SK-N-SH (cell line): ENCODE measurements at regions not wholly inside any gene's neighbourhood (a gene's known extent, or its start where the extent isn't known, plus 50 kb on each side); places are given as distances from the start of the nearest gene placed in this dataset.

Source experiments
- CTCF ChIA-PET: fragments of 300-600, 350-600 bp; formaldehyde crosslinking; extraction: SDS; loops from one replicate; lab custom pipeline; 2021; lab: Yijun Ruan, JAX
- POLR2A ChIA-PET: fragments of 350-600 bp; sonication (Branson Sonifier 250); formaldehyde crosslinking; extraction: SDS; loops from one replicate; lab custom pipeline; 2020; ENCODE audit warnings: antibody characterized with exemption, inconsistent platforms; lab: Yijun Ruan, JAX
- DNase-seq: peaks from one replicate; pipeline ENCODE4 v3.0.0; 2012
- H2AFZ ChIP-seq: fragments of 200-600 bp; sonication (generic); 2 replicates; pipeline ENCODE4 v1.8.1; 2016; ENCODE audit warnings: antibody characterized with exemption, mild to moderate bottlenecking, low read depth
- H3F3A ChIP-seq: fragments of 200-600 bp; sonication (generic); replicated peaks from 2 replicates; pipeline ENCODE3; 2016; ENCODE audit warnings: antibody characterized with exemption, mild to moderate bottlenecking; ENCODE audit not compliant: insufficient read depth
- H3K27ac ChIP-seq, 2 experiments: fragments of 200-500 bp in 1 of 2; fragments of 200-600 bp in 1 of 2; sonication (Bioruptor generic) in 1 of 2; sonication (generic), shearing (Covaris generic) in 1 of 2; 2 replicates each; pipeline versions ENCODE4 v1.5.1 to v1.6.1; 2014 to 2016; ENCODE audit warnings: low read depth in 2 of 2, inconsistent platforms in 1 of 2, low read length in 1 of 2, mild to moderate bottlenecking in 1 of 2, mixed read lengths in 1 of 2
- H3K27me3 ChIP-seq: fragments of 200-600 bp; sonication (generic), shearing (Covaris generic); 2 replicates; pipeline ENCODE4 v1.6.1; 2016; ENCODE audit warnings: mixed run types; ENCODE audit not compliant: insufficient read depth
- H3K36me3 ChIP-seq, 2 experiments: fragments of 200-500 bp in 1 of 2; fragments of 200-600 bp in 1 of 2; sonication (Bioruptor generic) in 1 of 2; sonication (generic) in 1 of 2; replicated peaks in 1 of 2; 2 replicates each; pipeline versions ENCODE3 to v1.5.1; 2014 to 2016; ENCODE audit warnings: low read length in 1 of 2, mild to moderate bottlenecking in 1 of 2; ENCODE audit not compliant: insufficient read depth in 2 of 2, control insufficient read depth in 1 of 2
- H3K4me1 ChIP-seq, 2 experiments: fragments of 200-500 bp in 1 of 2; fragments of 200-600 bp in 1 of 2; sonication (Bioruptor generic) in 1 of 2; sonication (generic), shearing (Covaris generic) in 1 of 2; 2 replicates each; pipeline versions ENCODE4 v1.5.1 to v1.6.1; 2014 to 2016; ENCODE audit warnings: low read depth in 1 of 2, low read length in 1 of 2, mixed run types in 1 of 2; ENCODE audit not compliant: insufficient read depth in 2 of 2, control insufficient read depth in 1 of 2
- H3K4me2 ChIP-seq: fragments of 200-600 bp; sonication (generic), shearing (Covaris generic); 2 replicates; pipeline ENCODE4 v1.6.1; 2017; ENCODE audit warnings: mixed run types
- H3K4me3 ChIP-seq, 2 experiments: fragments of 200-500 bp in 1 of 2; fragments of 200-600 bp in 1 of 2; sonication (Bioruptor generic) in 1 of 2; sonication (generic), shearing (Covaris generic) in 1 of 2; 2 replicates each; pipeline versions ENCODE4 v1.5.1 to v1.8.1; 2014 to 2016; ENCODE audit warnings: low read depth in 2 of 2, inconsistent platforms in 1 of 2, low read length in 1 of 2, mild to moderate bottlenecking in 1 of 2, mixed read lengths in 1 of 2, moderate library complexity in 1 of 2
- H3K79me2 ChIP-seq: fragments of 200-600 bp; sonication (generic); 2 replicates; pipeline ENCODE4 v1.8.1; 2017; ENCODE audit warnings: mild to moderate bottlenecking; ENCODE audit not compliant: insufficient read depth
- H3K9ac ChIP-seq: fragments of 200-600 bp; sonication (generic); 2 replicates; pipeline ENCODE4 v1.6.1; 2017; ENCODE audit warnings: mixed run types
- H3K9me2 ChIP-seq: fragments of 200-600 bp; sonication (generic); 2 replicates; pipeline ENCODE4 v1.6.1; 2017; ENCODE audit warnings: mixed run types
- H3K9me3 ChIP-seq: fragments of 200-600 bp; sonication (generic); 2 replicates; pipeline ENCODE4 v1.6.1; 2017; ENCODE audit warnings: mixed run types, mild to moderate bottlenecking, moderate library complexity
- H4K20me1 ChIP-seq: fragments of 200-600 bp; sonication (generic); 2 replicates; pipeline ENCODE4 v1.6.1; 2017; ENCODE audit warnings: mild to moderate bottlenecking, mixed run types; ENCODE audit not compliant: insufficient read depth
- CHD2 ChIP-seq: fragments of 150-350 bp; IDR thresholded peaks from 2 replicates; pipeline ENCODE4 v1.6.1; 2018; ENCODE audit warnings: low read length; ENCODE audit not compliant: partially characterized antibody
- CTCF ChIP-seq: fragments of 200-600 bp; sonication (generic); IDR thresholded peaks from 2 replicates; pipeline ENCODE4 v1.6.1; 2017; ENCODE audit warnings: antibody characterized with exemption, mild to moderate bottlenecking, moderate library complexity
- EP300 ChIP-seq, 2 experiments: IDR thresholded peaks; 2 replicates each; pipeline versions ENCODE4 v1.4.0 to v1.6.1; 2012; ENCODE audit warnings: borderline replicate concordance in 1 of 2, low read depth in 1 of 2, low read length in 1 of 2
- EZH2phosphoT487 ChIP-seq: fragments of 200-600 bp; sonication (generic); IDR thresholded peaks from 2 replicates; pipeline ENCODE4 v1.6.1; 2017; ENCODE audit warnings: low read depth, mixed run types, mild to moderate bottlenecking, antibody characterized with exemption, moderate library complexity, borderline replicate concordance
- FOXJ3 ChIP-seq: sonication (generic); formaldehyde crosslinking; IDR thresholded peaks from 2 replicates; pipeline ENCODE4 v1.5.1; 2020; ENCODE audit warnings: mild to moderate bottlenecking, missing genetic modification reagents
- FOXM1 ChIP-seq: IDR thresholded peaks from 2 replicates; pipeline ENCODE4 v1.4.0; 2012; ENCODE audit warnings: low read depth, mild to moderate bottlenecking
- GABPA ChIP-seq: IDR thresholded peaks from 2 replicates; pipeline ENCODE4 v1.4.0; 2012; ENCODE audit warnings: low read depth, mild to moderate bottlenecking
- GATA2 ChIP-seq: sonication (generic); formaldehyde crosslinking; IDR thresholded peaks from 2 replicates; pipeline ENCODE4 v1.5.0; 2020; ENCODE audit warnings: mild to moderate bottlenecking, missing genetic modification reagents
- IRF3 ChIP-seq: fragments of 150-350 bp; IDR thresholded peaks from 2 replicates; pipeline ENCODE4 v1.6.1; 2016; ENCODE audit warnings: mild to moderate bottlenecking, low read depth, low read length
- POLR2AphosphoS5 ChIP-seq: IDR thresholded peaks from 2 replicates; pipeline ENCODE4 v1.6.1; 2012; ENCODE audit warnings: low read depth, low read length
- RCOR1 ChIP-seq: fragments of 150-350 bp; IDR thresholded peaks from 2 replicates; pipeline ENCODE4 v1.6.1; 2017; ENCODE audit warnings: antibody characterized with exemption, low read length
- RXRA ChIP-seq: IDR thresholded peaks from 2 replicates; pipeline ENCODE4 v1.4.0; 2012; ENCODE audit warnings: low read depth, mild to moderate bottlenecking, borderline replicate concordance
- TAF1 ChIP-seq: IDR thresholded peaks from 2 replicates; pipeline ENCODE4 v1.6.1; 2012; ENCODE audit warnings: low read depth, mild to moderate bottlenecking, low read length, moderate library complexity, borderline replicate concordance
- TCF12 ChIP-seq: IDR thresholded peaks from 2 replicates; pipeline ENCODE4 v1.4.0; 2012
- TEAD4 ChIP-seq: IDR thresholded peaks from 2 replicates; pipeline ENCODE4 v1.4.0; 2012; ENCODE audit warnings: mild to moderate bottlenecking, borderline replicate concordance; ENCODE audit not compliant: insufficient read depth
- USF1 ChIP-seq: IDR thresholded peaks from 2 replicates; pipeline ENCODE4 v1.4.0; 2012; ENCODE audit warnings: low read depth, borderline replicate concordance
- USF2 ChIP-seq: fragments of 150-350 bp; IDR thresholded peaks from 2 replicates; pipeline ENCODE4 v1.6.1; 2017; ENCODE audit warnings: antibody characterized with exemption, low read length, low read depth, borderline replicate concordance
- YY1 ChIP-seq: IDR thresholded peaks from 2 replicates; pipeline ENCODE4 v1.4.0; 2012; ENCODE audit warnings: low read depth, mild to moderate bottlenecking
- ZBTB33 ChIP-seq: IDR thresholded peaks from 2 replicates; pipeline ENCODE4 v1.4.0; 2012; ENCODE audit warnings: low read depth, borderline replicate concordance
- WGBS: methylation state at CpG from one replicate; pipeline ENCODE4 v1.1.6; 2017; ENCODE audit warnings: low lambda C conversion rate; 5-methylcytosine and 5-hydroxymethylcytosine counted together

- H3K9me3 ChIP-seq: no peaks in the 10 kb centered on the region
- POLR2A ChIA-PET: interaction anchor here (0.6 kb wide), 1 partner anchor 1218 kb away, joined by 3 read pairs; no protein-coding TSS in a partner anchor
- H3K27me3 ChIP-seq: no peaks in the 10 kb centered on the region
- H3K4me3 ChIP-seq: no peak overlapping the region
- H3K36me3 ChIP-seq: no peaks in the 10 kb centered on the region
- 37% methylated on average over 4 of the region's 4 CpGs for WGBS
- no peaks in the 10 kb centered on the region for H4K20me1 ChIP-seq
- TF ChIP-seq YY1: no peak
- no peak for TF ChIP-seq USF2
- TF ChIP-seq CHD2: no peak
- TF ChIP-seq TAF1: no peak
- TF ChIP-seq IRF3: no peak
- TF ChIP-seq EZH2phosphoT487: no peak
- no peak for TF ChIP-seq RXRA
- TF ChIP-seq RCOR1: no peak
- TF ChIP-seq USF1: no peak
- TF ChIP-seq FOXM1: no peak
- no peak for TF ChIP-seq FOXJ3 (CRISPR knock-in tag)
- no peak for TF ChIP-seq TCF12
- TF ChIP-seq GABPA: no peak
- no peak for TF ChIP-seq ZBTB33
- no peak for TF ChIP-seq CTCF
- no peak for TF ChIP-seq GATA2 (CRISPR knock-in tag)
- no peak for TF ChIP-seq POLR2AphosphoS5
- no peak for TF ChIP-seq EP300 (IDR thresholded peaks at IDR 0.05; ENCODE audit: borderline replicate concordance in 1 of 2, low read depth in 1 of 2, low read length in 1 of 2)
- TF ChIP-seq TEAD4: no peak
- TF ChIP-seq, all 33 proteins: peak for 0
- CTCF ChIA-PET: interaction anchor here (1.0 kb wide), 1 partner anchor 207 kb away, joined by 3 read pairs; no protein-coding TSS in a partner anchor
- H3K79me2 ChIP-seq: no peaks in the 10 kb centered on the region
- no peak for DNase-seq
- no peak overlapping the region for H3K4me2 ChIP-seq
- H3K27ac ChIP-seq: no peak overlapping the region
- H3K9me2 ChIP-seq: no peaks in the 10 kb centered on the region
- H3K9ac ChIP-seq: no peak overlapping the region
- H2AFZ ChIP-seq: no peak overlapping the region
- H3F3A ChIP-seq: no peaks in the 10 kb centered on the region
- H3K4me1 ChIP-seq: no peaks in the 10 kb centered on the region
These were observed 511.4 kb downstream of the DHX35 start for GRCh38 chr20:39473536-39473935.
